GM12892 (cell line): ENCODE measurements at regions not wholly inside any gene's neighbourhood (a gene's known extent, or its start where the extent isn't known, plus 50 kb on each side); places are given as distances from the start of the nearest gene placed in this dataset.

Experiments
- DNase-seq: peaks from one replicate; pipeline ENCODE4 v3.0.0; 2011; ENCODE audit not compliant: insufficient read length
- FAIRE-seq: peaks from 2 replicates; lab custom pipeline; 2011; peaks lifted over from hg19 to GRCh38; lab: Jason Lieb, UNC
- POLR2A ChIP-seq: IDR thresholded peaks from 2 replicates; pipeline ENCODE4 v1.6.1; 2011; ENCODE audit warnings: low read depth, low read length, control low read depth
- POLR2AphosphoS5 ChIP-seq: IDR thresholded peaks from 2 replicates; pipeline ENCODE4 v1.6.1; 2011; ENCODE audit warnings: low read depth, low read length, control low read depth
- TAF1 ChIP-seq: IDR thresholded peaks from 2 replicates; pipeline ENCODE4 v1.6.1; 2011; ENCODE audit warnings: low read depth, mild to moderate bottlenecking, control low read depth, low read length, borderline replicate concordance

DNA sequence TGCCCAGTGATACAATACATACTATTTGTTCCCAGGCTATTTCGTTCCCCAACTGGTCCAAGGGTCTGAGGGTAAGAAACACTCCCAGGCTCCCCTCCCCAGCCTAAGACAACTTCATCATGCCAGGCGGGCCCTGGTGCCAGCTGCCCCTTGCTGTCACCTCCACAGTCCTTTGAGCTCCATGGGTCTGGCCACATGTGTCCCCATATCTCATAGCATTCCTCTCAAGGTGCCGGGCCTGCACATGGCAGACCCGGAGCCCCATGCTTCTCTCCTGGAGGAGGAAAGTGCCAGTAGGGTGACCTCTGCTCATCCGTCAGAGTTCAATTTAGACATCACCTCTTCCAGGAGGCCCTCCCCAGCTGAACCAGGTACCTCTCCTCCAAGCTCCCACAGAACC lies 120.5 kb downstream of the C5orf15 start:
- DNase-seq (no peak), FAIRE-seq (no peak)
- no peak for TF ChIP-seq POLR2A
- TF ChIP-seq POLR2AphosphoS5: no peak
- no peak for TF ChIP-seq TAF1

DNA sequence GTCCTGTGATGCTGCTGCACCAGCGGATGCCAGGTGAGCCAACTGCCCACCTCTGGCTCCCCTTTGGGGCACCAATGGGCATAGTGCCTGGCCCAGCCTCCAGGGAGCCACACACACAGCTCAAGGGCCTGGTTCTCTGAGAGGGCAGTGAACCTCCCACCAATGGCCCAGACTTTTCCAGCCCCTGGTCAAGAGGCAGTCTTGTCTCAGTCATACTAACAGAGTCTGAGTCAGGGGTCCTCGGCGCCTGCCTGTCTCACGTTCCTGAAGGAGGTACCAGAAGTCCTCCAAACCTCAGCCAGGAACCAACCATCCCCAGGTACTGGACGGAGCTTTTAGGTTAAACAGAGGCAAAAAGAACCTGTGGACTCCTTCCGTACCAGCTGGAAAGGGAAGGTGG lies 121.1 kb downstream of the C5orf15 start:
- FAIRE-seq (no peak), DNase-seq (no peak)
- TF ChIP-seq POLR2AphosphoS5 (no peak), TAF1 (no peak), POLR2A (no peak)

DNA sequence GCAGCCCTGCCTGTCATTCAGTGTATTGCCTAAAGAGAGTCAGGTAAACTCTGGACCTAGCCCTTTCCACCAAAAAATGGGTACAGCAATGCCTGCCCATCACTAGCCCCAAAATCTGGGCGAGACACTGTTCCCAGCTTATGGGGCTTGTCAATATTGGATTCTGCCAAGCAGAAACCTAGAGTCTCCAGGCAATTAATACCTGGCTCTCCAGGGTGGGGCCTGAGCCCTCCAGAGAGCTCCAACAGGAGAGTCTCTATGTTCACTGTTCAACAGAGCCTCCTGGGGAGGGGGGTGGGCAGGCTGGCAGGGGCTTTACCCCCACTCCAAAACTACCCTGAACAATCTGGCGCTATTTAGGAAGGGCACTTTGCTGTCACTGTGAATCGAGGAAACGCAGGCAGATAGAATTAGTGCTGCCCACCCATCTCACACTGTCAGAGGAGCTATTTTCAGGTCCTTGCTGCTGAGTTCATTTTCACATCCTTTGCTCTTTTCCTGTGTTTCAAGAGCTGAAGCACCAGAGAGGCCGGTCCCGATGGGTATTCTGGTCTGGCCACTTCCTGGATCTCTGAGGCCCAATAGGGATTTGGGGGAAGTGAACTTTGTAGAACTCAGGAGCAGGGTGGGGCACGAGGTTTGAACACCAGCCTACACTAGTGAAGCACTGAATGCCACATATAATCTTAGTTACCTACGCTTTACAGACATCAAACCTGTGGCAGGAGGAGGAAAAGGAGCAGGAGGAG lies 121.8 kb downstream of the C5orf15 start:
- no peak for TF ChIP-seq POLR2A
- TF ChIP-seq POLR2AphosphoS5: no peak
- no peak for TF ChIP-seq TAF1
- peak; percentile 72 for FAIRE-seq
- DNase-seq: no peak

DNA sequence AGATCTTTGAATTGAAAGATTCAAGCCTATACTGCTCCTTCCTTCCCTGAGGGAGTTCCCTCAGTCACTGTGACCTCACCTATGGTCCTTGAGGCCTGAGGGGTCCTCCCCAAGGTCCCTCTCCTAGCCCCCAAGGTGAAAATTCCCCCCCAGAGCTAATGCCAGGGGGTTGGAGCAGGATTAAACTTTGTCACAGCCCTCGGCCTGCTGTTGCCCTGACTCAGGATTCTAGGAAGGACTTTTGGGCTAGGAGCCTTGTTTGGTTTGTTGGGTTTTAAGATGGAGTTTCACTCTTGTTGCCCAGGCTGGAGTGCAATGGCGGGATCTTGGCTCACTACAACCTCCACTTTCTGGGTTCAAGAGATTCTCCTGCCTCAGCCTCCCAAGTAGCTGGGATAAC lies 123.2 kb downstream of the C5orf15 start:
- FAIRE-seq (no peak), DNase-seq (no peak)
- no peak for TF ChIP-seq TAF1
- no peak for TF ChIP-seq POLR2A
- no peak for TF ChIP-seq POLR2AphosphoS5

DNA sequence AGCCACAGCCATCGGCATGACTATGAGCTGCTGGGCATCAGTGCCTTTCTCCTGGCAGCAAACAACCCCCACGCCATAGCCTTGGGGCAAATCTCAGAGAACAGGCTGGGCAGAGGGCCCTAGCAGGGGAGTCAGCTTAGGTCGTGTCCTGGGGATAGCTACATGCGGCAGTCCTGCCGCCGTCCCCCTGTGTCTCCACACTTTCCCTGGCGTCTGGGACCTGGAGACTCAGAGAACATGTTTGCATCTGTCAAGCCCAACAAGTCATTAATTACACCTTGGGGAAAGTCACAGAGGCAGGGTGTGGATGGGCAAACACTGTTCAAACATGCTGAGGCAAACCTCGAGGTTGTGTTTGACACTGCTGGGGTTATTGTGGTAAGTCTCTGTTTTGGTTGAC lies 123.6 kb downstream of the C5orf15 start:
- DNase-seq: no peak

DNA sequence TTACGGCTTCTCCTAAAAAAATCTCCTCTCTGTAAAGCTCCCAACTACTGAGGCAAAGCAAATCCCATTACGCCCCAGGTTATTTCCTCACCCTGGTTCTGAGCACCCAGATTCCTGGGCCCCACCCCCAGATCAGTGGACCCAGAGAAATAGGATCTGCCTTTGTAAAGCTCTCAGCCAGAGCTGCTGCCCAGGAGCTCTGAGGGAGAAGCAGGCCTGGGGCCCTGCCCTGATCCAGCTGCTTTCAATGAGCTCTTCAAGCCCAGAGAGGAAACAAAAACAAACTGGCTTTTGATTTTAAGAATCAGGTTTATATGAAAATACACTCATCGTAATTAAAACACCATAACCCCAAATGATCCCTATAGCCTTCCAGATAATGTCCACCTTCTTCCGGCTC lies 124.5 kb downstream of the C5orf15 start:
- DNase-seq: no peak
- FAIRE-seq: no peak
- TF ChIP-seq POLR2AphosphoS5: no peak
- TF ChIP-seq TAF1: no peak
- no peak for TF ChIP-seq POLR2A

More for the DNA sequence above, 123.6 kb downstream of the C5orf15 start:
- TF ChIP-seq POLR2AphosphoS5: no peak
- TF ChIP-seq POLR2A: no peak
- TF ChIP-seq TAF1: no peak
- FAIRE-seq: no peak

DNA sequence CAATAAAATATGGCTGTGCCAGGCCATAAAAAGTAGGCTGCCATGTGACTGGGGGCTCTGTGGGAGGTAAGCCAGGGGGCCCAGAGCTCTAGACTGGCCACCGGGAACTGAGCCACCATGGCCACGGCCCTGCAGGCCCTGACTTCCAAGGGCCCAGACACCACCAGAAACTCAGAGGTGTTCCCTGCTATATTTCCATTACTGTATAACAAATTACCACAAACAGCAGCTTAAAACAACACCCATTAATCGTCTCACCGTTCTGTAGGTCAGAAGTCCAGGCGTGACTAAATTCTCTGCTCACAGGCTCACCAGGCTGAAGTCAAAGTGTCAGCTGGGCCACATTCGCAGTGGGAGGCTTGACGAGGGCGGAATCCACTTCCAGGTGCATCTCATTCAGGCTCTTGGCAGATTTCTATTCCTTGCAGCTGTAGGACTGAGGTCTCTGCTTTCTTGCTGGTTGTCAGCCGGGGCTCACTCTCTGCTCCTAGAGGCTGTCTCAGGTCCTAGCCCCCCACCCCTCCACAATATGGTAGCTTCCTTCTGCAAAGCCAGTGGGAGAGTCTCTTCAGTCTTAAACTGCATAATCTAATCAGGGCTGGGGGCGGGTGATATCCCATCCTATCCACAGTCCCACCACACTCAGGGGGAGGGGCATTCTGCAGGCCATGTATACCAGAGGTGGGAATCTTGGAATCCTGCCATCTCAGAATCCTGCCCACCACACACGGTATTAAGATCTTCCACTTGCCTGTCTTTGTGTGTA lies 125.4 kb downstream of the C5orf15 start:
- TF ChIP-seq POLR2AphosphoS5: no peak
- TF ChIP-seq TAF1: no peak
- no peak for TF ChIP-seq POLR2A
- no peak for FAIRE-seq
- no peak for DNase-seq

DNA sequence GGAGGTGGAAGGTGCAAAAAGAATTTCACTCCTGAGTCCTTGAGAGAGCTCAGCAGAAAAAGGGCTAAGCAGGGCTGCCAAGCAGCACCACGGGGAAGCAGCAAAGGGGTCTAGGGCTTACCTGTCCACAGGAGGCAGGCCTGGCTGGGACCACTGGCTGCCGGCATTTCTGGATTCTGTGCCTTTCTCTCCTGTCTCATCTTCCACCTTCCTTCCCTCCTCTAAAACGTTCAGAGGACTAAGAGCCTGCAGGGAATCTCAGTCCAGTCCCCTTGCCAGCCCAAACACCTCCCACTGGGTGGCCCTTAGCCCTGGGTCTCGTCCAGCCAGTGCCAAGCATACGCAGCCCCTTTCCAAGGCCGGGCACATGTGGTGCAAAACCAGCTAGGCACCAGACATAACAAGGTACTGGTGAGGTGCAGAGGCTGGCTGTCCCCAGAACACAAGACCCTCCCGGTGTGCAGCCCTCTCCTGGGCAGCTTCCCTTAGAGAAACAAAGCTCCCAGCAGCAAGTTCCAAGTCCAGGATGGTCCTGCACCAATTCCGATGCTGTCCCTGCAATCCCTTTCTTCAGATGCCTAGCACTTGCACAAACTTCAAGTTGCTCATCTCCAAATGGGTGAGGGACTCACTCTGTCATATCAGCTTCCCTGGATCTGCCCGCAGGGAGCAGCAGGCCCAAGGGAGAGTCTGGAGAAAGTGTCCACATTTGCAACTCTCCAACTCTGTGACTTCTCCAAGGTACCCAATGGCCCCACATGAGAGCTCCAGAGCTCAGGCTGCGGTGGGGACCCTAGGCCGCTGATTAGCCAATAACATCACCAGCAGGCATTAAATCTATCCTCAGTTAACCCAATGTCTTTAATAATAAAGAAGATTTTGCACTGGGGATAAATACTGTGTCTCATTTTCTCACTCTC lies 126.3 kb downstream of the C5orf15 start:
- FAIRE-seq (no peak), DNase-seq (no peak)
- TF ChIP-seq POLR2A (no peak), POLR2AphosphoS5 (no peak), TAF1 (no peak)

DNA sequence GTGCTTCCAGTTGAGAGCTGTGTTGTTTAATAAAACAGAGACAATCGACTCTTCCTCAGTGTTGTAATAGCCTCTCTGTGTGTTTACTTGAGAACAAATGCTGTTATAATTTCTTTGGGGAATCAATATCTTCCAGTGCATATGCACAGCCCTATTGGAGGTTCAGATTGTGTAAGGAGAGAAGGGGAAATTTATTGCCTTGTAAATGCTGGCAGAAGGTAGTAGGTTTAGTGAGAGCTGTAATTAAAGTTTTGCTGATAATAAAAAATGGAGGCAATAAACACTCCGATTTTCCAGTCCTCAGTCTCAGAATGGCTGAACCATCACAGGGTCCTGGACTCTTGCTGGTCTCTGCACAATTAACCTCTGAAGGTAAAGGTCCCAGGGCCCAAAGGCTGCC lies 128.3 kb downstream of the C5orf15 start:
- DNase-seq (no peak), FAIRE-seq (no peak)
- no peak for TF ChIP-seq POLR2AphosphoS5
- no peak for TF ChIP-seq TAF1
- TF ChIP-seq POLR2A: no peak

DNA sequence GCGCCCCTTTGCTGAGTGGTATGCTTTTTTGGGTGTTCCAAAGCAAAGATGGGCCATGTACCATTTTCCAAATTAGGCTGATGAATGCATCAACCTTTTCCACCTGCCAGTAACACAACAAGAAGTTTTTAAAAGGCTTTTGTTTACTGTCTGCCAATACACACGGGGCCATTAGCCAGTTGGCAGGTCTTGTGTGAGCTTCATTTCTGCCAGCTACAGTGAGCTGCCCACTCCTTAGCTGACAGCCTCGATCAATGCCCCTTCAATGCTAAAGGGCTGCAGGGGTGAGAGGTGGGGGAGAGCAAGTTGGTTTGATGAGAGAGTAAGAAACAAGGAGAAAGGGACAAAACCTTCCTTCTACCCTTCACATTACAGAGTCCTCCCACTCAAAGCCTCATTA lies 128.7 kb downstream of the C5orf15 start:
- no peak for TF ChIP-seq POLR2AphosphoS5
- no peak for TF ChIP-seq TAF1
- no peak for TF ChIP-seq POLR2A
- no peak for DNase-seq
- no peak for FAIRE-seq

DNA sequence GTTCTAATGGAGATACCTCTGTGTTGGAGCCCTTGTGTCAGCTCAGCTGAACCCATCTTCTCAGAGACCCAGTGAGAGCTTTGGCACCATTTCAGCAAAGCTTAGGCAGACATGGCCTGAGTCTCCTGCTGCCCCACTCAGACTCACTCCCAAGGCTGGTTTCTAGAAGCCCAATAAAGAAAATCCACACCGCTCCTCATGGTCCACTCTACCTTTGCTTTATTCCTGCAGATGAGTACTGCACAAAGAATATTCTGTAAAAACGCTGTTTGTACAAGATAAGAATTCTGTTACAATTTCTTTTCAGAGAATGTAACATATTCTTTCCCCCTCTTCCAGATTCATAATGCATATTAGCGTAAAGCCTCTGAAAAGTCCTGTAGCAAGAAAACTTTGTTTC lies 129.3 kb downstream of the C5orf15 start:
- DNase-seq: no peak
- TF ChIP-seq TAF1: no peak
- no peak for TF ChIP-seq POLR2A
- no peak for TF ChIP-seq POLR2AphosphoS5
- FAIRE-seq: no peak

DNA sequence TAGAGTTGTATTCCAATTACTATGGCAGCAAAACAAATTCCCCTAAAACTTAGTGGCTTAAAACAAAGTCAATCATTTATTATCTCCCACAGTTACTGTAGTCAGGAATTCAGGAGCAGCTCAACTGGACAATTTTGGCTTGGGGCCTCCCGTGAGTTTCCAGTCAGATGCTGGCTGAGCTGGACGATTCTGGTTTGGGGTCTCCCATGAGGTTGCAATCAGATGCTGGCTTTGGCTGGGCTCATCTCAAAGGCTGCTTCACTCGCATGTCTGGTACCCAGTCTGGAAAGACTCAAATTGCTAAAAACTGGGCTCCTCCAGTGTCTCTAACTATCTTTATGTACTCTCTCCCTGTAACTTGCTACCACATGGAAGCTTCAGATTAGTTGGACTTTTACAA lies 130.1 kb downstream of the C5orf15 start:
- FAIRE-seq: no peak
- no peak for TF ChIP-seq POLR2AphosphoS5
- no peak for TF ChIP-seq POLR2A
- TF ChIP-seq TAF1: no peak
- no peak for DNase-seq
